Left renal pelvis (tissue), 4 donors: ENCODE measurements at regions not wholly inside any gene's neighbourhood (a gene's known extent, or its start where the extent isn't known, plus 50 kb on each side); places are given as distances from the start of the nearest gene placed in this dataset.
"Not testable (repeated sequence)": the region's sequence is repeated elsewhere in the genome, so short reads cannot be mapped to it uniquely, and the experiment has no call there.

ENCODE experiments used
- DNase-seq, 4 donors: peaks; one replicate each; pipeline ENCODE4 v3.0.0-alpha.2; 2013; ENCODE audit warnings: low read depth in 4 of 4, low spot score in 3 of 4

DNA sequence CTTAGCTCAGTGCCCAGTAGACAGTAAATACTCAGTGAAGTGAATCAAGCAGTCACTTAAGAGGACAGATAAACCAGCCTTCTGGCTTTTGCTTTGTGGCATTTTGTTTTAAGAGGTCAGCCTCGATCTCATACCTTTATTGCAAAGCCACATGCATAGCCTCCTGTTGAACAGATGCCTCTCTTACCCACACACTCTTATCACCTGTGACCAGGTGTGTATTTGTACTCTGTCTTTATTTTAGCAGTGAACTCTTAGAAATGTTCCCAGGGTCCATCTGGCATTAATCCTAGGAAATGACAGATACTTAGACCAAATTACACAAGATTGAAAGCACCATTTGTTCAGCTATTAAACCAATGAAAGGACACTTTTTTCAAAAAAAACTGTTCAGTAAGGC is 1426.5 kb downstream of the CDH11 start:
- no peak for DNase-seq

DNA sequence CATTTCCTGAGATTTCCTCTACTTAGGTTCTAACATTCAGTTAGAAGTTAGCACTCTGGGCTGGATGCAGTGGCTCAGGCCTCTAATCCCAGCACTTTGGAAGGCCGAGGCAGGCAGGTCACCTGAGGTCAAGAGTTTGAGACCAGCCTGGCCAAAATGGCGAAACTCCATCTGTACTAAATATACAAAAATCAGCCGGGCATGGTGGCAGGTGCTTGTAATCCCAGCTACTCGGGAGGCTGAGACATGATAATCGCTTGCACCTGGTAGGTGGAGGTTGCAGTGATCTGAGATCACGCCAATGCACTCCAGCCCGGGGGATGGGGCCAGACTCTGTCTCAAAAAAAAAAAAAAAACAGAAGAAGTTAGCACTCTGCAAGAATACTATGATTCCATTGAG is 1430.9 kb downstream of the CDH11 start:
- no peak for DNase-seq

DNA sequence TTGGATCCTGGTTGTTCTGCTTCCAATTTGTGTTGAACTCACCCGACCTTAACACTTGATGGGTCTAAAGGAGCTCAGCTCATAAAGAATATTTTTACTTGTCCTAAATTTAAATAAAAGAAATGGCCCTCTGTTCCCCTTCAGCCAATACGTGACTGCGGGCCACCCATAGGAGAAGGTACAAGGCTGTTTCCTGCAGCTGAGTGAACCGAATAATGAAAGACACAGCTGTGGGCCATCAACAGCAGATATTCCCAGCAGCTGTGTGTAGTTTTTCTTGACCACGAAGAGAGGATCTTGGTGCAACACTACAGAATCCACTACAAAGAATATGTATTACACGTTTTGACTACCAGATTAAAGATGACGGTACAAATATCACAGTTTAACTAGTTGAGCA is 1431.6 kb downstream of the CDH11 start:
- no peak for DNase-seq

DNA sequence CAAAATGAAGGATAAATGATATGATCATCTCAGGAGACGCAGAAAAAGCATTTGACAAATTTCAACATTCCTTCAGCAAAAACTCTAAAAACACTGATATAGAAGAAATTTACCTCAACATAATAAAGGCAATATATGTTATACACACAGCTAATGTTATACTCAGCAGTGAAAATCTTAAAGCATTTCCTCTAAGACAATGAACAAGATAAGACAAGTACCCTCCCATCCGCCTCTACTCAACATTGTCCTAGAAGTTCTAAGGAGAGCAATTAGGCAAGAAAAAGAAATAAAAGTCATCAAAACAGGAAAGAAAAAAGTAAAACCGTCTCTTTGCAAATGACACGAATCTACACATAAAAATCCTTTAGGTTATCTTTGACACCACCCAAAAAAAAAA is 1432.8 kb downstream of the CDH11 start:
- no peak for DNase-seq

DNA sequence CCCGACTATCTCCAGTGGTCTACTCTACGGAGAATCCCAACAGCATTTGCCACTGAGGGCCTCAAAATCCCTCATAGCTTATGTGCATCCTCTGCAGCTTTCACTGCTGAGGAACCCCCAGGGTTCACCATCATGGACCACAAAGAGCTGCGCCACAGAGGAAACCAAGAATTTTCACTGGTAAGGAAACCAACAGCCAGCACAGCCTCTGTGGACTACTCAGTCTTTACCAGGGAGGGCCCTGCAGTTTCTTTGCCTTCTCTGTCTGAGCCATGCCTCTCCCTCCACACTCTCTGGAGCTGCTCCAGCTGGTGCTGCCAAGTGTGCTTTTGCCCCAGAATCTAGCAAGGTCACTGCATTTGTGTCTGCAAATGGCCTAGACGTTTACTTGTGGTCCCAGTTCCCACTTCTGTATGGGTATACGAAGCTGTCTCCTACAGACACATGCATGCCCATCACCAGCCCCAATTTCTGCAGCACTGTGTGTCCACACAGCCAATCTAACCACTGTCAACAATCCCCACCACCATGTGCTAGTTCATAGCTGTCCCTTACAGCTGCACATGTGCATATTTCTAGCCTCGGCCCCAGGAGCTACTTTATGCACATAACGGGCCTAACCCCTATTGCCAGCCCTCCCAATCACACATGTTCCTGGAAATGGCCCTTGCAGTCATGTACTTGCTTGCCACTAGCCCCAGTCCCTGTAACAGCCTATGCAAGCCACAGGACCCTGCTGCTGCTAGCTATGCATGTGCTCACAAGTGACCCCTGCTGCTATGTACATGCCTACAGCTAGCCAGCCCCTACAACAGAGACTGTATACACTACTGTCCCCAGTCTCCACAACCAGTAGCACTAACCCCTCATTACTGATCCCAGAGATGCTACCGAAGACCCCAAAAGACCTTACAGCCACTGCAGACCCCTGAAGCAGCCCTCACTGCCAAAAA is 1437.4 kb downstream of the CDH11 start:
- DNase-seq: no peak

DNA sequence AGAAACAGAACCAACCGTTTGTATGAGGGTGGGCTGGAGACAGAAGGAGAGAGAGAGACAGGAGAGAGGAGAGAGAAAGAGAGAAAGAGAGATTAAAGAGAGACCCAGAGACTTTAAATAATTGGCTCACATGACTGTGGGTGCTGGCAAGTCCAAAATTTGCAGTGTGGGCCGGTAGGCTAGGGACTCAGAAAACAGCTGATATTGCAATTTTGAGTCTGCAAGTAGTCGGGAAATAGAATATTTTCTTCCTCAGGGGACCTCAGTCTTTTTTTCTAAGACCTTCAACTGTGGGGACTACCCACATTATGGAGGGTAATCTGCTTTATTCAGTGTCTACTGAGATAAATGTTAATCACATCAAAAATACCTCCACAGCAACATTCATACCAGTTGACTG is 1439.0 kb downstream of the CDH11 start:
- no peak for DNase-seq

DNA sequence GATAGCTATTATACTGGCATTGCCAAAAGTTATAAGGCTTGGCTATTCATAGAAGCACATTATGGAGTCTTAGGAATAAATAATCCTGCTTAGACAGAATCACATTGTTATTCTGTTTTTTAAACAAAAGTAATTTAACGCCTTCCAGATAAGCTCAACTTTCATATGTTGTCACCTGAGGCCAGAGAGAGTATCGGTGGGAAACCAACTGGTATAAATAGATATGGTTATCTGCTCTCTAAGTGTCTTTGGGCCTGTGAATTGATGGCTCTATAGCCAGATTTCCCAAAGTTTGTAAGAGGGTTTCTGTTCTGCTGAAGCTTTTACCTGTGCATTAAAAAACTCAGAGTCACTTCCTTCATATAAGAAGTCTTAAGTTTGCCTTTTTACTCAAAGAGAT is 1449.4 kb downstream of the CDH11 start:
- DNase-seq: no peak

DNA sequence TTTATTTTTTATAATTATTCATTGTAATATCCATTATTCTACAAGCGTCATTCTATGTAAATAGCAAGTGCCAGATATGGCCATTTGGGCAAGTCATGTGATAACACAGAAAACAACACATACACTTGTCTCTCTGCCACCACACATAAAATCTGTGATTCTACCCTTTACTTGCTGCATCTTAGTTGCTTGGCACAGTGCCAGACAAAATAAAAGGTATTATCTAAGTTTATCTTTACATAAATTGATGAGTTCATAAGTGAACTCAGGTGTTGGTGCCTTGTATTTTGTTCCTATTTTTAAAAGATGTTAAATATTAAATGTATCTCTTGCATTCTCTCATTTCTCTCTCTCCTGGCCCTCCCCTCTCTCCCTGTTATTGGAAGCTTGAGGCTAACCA is 1458.7 kb downstream of the CDH11 start:
- no peak for DNase-seq

DNA sequence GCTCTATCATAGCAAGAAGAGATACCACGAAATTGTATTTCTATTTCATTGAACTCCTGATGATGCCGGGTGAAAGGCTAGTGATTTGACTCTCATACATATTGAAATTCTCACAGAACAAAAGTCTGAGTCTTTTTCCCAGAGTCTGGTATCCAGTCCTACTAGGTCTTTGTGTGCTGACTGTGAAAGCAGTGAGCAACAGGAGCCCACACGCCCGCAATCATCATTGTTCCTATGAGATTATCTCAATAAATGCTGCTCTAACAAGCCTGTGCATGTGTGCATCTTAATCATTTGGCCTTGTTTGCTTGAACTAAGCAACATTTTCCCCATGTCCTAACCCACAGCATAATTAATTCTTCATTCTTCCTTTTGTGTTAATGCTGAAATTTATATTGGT is 1466.0 kb downstream of the CDH11 start:
- no peak for DNase-seq

DNA sequence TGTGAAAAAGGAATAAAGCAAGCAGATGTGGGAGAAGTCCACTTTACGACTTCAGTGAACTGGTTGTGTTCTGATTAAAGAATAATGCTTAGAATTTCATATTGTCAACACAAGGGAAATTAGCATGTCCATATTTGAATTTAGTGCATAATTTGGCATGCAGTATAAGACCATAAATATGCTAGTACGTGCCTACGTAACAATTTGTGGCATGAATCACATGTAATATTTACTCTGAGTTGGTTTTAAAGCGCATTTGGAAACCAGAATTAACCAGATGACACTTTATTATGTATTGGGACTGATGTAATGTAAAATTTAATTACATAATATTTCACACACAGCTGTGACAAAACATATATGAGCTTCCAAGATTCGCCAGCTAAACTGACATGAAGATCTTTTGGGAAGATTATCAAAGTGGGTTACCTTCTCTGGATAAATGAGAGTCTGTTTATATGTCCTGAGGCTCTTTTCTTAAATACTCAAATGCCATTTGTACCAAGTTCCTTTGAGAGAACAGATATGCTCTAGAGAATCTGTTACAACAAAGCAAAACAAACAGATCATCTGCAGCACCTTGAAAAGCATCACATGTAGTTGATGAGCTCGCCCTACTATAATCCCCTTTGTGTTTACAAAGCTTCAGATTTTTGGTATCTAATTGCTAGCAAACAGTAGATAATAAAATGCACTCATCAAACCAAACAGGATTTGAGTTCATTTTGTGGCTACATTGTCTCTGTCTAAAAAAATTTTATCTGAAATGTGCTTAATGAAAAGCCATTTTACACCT is 1468.6 kb downstream of the CDH11 start:
- no peak for DNase-seq

DNA sequence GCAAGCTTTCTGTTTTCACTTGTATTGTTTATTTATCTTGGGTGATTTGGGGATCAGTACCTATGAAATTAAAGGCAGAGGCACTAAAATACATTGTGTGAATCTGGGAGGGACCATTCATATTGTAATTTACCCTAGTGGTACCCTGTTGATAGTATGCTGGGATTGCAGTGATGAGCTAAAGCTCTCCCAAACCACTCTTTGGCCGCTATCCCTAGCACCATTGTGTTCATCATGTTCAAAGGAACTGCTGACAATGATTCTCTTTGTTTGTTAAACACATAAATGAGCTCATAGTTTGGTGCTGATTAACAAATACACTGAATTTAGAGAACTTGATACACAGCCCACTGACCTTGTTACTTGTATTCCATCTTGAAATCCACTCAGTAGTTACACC is 1469.8 kb downstream of the CDH11 start:
- no peak for DNase-seq

DNA sequence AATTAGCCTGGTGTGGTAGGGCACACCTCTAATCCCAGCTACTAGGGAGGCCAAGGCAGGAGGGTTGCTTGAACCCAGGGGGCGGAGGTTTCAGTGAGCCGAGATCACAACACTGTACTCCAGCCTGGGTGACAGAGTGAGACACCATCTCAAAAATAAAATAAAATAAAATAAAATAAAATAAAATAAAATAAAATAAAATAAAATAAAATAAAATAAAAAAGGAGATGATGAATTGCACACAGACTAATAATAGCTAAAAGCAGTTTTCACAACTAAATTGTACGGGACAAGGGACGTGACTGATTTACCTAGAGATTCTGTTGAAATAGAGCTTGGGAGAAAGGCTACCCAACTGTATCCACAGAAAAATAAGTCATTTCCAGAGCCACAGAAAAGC is 1471.3 kb downstream of the CDH11 start:
- no peak for DNase-seq

DNA sequence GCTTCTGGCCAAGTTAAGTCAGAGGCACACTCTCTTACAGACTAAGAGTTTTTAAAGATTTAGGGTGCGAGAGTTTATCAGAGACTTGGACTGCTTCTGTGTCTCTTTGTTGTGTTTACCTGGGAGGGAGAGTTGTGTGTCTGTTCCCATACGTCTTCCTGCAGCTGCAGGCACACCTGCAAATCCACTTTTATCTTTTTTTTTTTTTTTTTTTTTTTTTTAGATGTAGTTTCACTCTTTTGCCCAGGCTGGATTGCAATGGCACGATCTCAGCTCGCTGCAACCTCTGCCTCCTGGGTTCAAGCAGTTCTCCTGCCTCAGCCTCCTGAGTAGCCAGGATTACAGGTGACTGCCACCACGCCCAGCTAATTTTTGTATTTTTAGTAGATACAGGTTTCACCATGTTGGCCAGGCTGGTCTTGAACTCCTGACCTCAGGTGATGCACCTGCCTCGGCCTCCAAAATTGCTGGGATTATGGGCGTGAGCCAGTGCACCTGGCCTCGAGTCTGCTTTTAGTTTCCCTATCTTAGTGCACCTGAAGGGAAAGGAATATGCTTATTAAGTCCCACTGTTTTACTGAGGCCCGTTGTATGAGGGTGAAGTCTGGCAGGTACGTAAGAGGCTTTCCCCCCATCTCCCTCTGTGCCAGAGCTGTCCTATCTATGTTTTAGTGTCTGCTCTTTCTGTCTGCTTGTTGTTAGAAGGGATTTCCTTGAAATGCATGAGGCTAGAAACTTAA is 1488.0 kb downstream of the CDH11 start:
- not testable (repeated sequence) for DNase-seq

DNA sequence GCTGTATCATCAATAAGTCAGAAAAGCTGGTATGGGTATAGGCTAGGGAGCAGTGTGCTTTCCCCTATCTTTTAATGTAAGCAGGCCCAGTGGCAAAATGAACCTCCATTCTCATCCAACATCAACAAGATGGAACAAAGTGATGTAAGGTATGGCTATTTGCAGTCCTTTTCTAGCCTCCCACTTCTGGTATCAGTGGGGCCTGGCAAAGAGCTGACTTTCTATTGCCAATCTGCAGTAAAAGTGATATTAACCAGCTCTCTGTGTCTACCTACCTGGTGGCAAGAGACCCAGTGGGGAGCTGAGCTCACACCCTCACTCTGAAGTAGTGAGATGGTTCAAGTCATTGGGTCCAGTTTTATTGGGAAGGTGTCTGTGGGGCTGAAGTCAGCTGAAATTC is 1492.6 kb downstream of the CDH11 start:
- DNase-seq: no peak

DNA sequence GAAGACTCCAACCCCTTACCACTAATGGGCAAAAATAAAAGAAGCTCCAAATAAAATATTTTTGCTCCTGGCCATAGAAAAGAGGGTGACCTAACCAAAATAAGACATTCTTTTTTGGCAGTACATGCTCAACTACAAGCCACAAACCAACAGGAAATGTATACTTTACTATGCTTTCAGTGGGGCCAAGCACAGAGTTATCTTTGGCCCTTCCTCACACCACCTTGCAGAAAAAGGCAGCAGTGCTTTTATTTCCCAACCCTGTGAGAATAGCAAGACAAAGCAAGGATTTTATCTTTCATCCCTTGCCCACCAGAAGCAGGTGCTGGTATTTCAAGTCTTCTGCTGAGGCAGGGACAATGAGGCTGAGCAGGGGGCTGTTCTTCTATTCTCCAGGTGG is 1493.1 kb downstream of the CDH11 start:
- no peak for DNase-seq

DNA sequence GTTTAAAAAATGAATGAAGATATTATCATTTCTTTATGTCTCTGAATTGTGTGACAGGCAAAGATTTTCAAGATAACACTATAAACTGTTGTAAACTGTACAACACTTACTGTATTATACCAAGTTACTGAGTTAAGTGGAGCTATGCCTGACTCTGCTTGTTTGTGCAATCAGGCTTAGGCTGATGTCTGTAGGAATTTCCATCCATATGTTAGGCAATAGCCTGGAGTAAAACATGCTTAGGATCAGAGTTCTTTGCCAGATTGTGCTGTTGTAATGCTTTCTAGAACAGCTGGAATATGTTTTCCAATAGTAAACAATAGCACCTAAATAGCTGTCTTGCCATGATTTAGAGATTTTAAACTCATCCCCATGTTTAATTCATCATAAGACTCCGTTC is 1496.7 kb downstream of the CDH11 start:
- DNase-seq: no peak

DNA sequence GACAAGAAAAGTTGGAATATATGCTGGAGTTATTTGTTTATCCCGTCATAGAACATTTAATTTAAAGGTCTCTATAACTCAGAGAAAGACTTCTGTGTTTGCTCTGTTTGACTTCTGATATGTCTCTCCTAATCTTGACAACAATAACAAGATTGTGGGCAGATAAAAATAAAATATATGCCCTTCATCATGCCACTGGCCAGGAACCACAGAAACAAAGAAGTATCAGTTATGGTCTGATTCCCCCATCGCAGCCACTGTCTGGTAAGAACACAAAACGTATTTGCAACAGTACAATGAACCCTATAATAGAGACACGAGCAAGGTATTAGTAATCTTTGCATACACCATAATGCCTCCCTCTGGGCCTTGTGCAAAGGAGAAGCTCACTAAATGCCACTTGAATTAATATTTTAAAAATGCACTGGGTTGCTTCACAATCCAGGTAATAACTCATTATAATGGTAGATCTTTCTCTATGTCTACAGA is 1498.3 kb downstream of the CDH11 start:
- DNase-seq: no peak

DNA sequence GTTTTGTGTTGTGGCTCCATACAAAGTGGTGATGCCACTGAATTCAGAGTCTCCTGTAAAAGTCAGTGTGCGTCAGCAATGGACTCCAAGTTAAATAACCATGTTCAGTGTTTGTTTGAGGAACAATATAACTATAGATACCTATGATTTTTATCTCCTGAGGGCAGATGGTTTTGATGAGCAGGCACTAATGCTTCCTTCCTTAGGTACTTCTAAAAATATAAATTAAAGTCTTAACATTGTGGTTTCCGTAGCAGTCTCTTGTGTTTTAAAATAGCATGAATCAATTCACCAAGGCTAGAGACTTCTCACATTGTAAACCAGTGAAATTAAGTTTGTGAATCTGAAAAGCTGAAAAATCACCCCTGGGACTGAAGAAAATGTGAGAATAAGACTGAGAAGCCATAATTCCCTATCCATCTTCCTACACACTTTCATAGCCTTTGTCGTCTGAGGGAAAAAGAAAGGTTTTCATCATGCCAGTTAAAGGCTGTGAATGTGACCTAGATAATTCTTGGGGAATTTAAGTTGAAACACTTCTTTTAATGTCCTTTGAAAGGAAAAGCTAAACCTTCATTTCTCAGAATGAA is 1502.9 kb downstream of the CDH11 start:
- DNase-seq: no peak

DNA sequence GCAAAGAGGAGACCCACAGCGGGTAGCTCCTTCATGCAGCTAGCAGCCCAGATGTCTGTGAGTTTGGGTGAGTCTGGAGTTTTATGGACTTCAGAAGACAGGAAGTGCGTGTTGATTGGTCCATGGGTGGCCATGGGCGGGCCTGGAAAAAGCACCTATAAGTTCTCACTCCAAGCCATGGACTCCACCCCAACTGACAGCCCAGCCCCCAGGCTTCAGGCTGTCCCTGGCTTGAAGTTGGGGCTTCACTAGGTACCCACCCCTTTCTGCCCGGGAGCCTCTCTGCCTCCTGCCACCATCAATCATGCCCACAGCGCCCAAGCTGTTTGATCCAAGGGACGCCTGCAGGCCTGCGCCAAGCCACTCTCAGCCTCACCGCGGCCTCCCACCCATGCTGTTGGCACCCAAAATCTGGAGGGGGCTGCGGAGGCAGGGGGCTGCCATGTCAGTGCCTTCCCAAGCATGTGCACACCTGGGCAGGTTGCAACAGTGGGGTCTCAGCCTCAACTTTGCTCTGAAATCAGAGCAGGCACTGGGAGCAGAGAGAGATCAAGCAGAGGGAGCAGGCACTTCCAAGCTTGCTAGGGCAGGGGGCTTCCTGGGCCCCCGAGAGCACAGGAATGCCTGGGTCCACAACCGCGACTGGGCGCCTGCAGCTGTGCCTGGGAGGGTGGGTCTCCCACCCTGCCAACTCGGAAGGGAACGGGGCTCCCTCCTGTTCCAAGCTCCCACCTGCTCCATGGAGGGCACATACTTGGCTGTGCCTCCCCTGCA is 1503.7 kb downstream of the CDH11 start:
- peak in 1 of 4 donors; percentile 4 for DNase-seq
